ENCODE measurements at regions not wholly inside any gene's neighbourhood (a gene's known extent, or its start where the extent isn't known, plus 50 kb on each side); places are given as distances from the start of the nearest gene placed in this dataset.

- H3K9ac ChIP-seq (ENCODE audit: low read depth, low read length) = no peak overlapping the region
- H2AFZ ChIP-seq (ENCODE audit: low read depth, low read length) = no peak overlapping the region
- H3K4me2 ChIP-seq (ENCODE audit: insufficient read depth, low read length) = no peak overlapping the region
- H3K27me3 ChIP-seq (ENCODE audit: insufficient read depth, low read length, poor library complexity) = no peaks in the 10 kb centered on the region
- TF ChIP-seq CTCF (IDR thresholded peaks at IDR 0.05; ENCODE audit: borderline replicate concordance, extremely low read depth, low read length, poor library complexity, severe bottlenecking) (no peak), EZH2 (IDR thresholded peaks at IDR 0.05; ENCODE audit: borderline replicate concordance, low read depth, low read length, severe bottlenecking) (no peak)
- no peaks in the 10 kb centered on the region for H3K9me3 ChIP-seq (ENCODE audit: insufficient read depth, low read length, severe bottlenecking)
- no peaks in the 10 kb centered on the region for H4K20me1 ChIP-seq (ENCODE audit: insufficient read depth, low read length)
- no peaks in the 10 kb centered on the region for H3K36me3 ChIP-seq (ENCODE audit: insufficient read depth, low read length)
- ATAC-seq (ENCODE audit: insufficient read depth, low read depth) = no peak
- no peak for DNase-seq
- H3K4me1 ChIP-seq (ENCODE audit: insufficient read depth, low read length) = no peaks in the 10 kb centered on the region
- no peak overlapping the region for H3K27ac ChIP-seq (ENCODE audit: low read length)
- H3K79me2 ChIP-seq (ENCODE audit: insufficient read depth, low read length) = no peaks in the 10 kb centered on the region
- no peak overlapping the region for H3K4me3 ChIP-seq (ENCODE audit: low read depth in 1 of 2, low read length in 2 of 2)
Measured at GRCh38 chr4:148958317-148958716, 516.1 kb upstream of the NR3C2 start.

- Histone ChIP-seq H3K36me3 (ENCODE audit: insufficient read depth, low read length) (no peaks in the 10 kb centered on the region), H2AFZ (ENCODE audit: low read depth, low read length) (no peak overlapping the region), H4K20me1 (ENCODE audit: insufficient read depth, low read length) (no peaks in the 10 kb centered on the region), H3K79me2 (ENCODE audit: insufficient read depth, low read length) (no peaks in the 10 kb centered on the region), H3K9ac (ENCODE audit: low read depth, low read length) (no peak overlapping the region), H3K9me3 (ENCODE audit: insufficient read depth, low read length, severe bottlenecking) (no peaks in the 10 kb centered on the region), H3K4me1 (ENCODE audit: insufficient read depth, low read length) (no peaks in the 10 kb centered on the region), H3K4me3 (ENCODE audit: low read depth in 1 of 2, low read length in 2 of 2) (no peak overlapping the region), H3K27me3 (ENCODE audit: insufficient read depth, low read length, poor library complexity) (no peaks in the 10 kb centered on the region), H3K4me2 (ENCODE audit: insufficient read depth, low read length) (no peak overlapping the region), H3K27ac (ENCODE audit: low read length) (no peak overlapping the region)
- DNase-seq (no peak), ATAC-seq (ENCODE audit: insufficient read depth, low read depth) (no peak)
- TF ChIP-seq CTCF (IDR thresholded peaks at IDR 0.05; ENCODE audit: borderline replicate concordance, extremely low read depth, low read length, poor library complexity, severe bottlenecking) (no peak), EZH2 (IDR thresholded peaks at IDR 0.05; ENCODE audit: borderline replicate concordance, low read depth, low read length, severe bottlenecking) (no peak)
Measured at GRCh38 chr4:148955564-148956297, 513.5 kb upstream of the NR3C2 start.

GRCh38 chr4:148954011-148954749, 512.0 kb upstream of the NR3C2 start:
- no peak for ATAC-seq (ENCODE audit: insufficient read depth, low read depth)
- H3K27me3 ChIP-seq (ENCODE audit: insufficient read depth, low read length, poor library complexity) = no peaks in the 10 kb centered on the region
- H3K9me3 ChIP-seq (ENCODE audit: insufficient read depth, low read length, severe bottlenecking) = no peaks in the 10 kb centered on the region
- TF ChIP-seq EZH2 (IDR thresholded peaks at IDR 0.05; ENCODE audit: borderline replicate concordance, low read depth, low read length, severe bottlenecking) = no peak
- TF ChIP-seq CTCF (IDR thresholded peaks at IDR 0.05; ENCODE audit: borderline replicate concordance, extremely low read depth, low read length, poor library complexity, severe bottlenecking) = no peak
- H3K4me2 ChIP-seq (ENCODE audit: insufficient read depth, low read length) = no peak overlapping the region
- no peaks in the 10 kb centered on the region for H4K20me1 ChIP-seq (ENCODE audit: insufficient read depth, low read length)
- H3K79me2 ChIP-seq (ENCODE audit: insufficient read depth, low read length) = no peaks in the 10 kb centered on the region
- no peak overlapping the region for H2AFZ ChIP-seq (ENCODE audit: low read depth, low read length)
- DNase-seq = no peak
- H3K27ac ChIP-seq (ENCODE audit: low read length) = no peak overlapping the region
- H3K9ac ChIP-seq (ENCODE audit: low read depth, low read length) = no peak overlapping the region
- no peaks in the 10 kb centered on the region for H3K4me1 ChIP-seq (ENCODE audit: insufficient read depth, low read length)
- no peak overlapping the region for H3K4me3 ChIP-seq (ENCODE audit: low read depth in 1 of 2, low read length in 2 of 2)
- H3K36me3 ChIP-seq (ENCODE audit: insufficient read depth, low read length) = no peaks in the 10 kb centered on the region
